ENCODE measurements at regions not wholly inside any gene's neighbourhood (a gene's known extent, or its start where the extent isn't known, plus 50 kb on each side); places are given as distances from the start of the nearest gene placed in this dataset.

GRCh38 chr17:65423346-65424140 lies 137.9 kb downstream of the AXIN2 start:
- no peak for TF ChIP-seq CTCF (IDR thresholded peaks at IDR 0.05)
- no peak for TF ChIP-seq POLR2A (IDR thresholded peaks at IDR 0.05)
